SK-N-SH treated with all-trans-retinoic acid at 6 μM for 48 hours (cell line): ENCODE measurements at regions not wholly inside any gene's neighbourhood (a gene's known extent, or its start where the extent isn't known, plus 50 kb on each side); places are given as distances from the start of the nearest gene placed in this dataset.

Experiments
- ATAC-seq: fragments of 200-7000 bp; cut with Tn5 transposase; 3 replicates; pipeline ENCODE4 v1.9.1; 2020; ENCODE audit warnings: mild to moderate bottlenecking, moderate library complexity
- ARNTL ChIP-seq: fragments of 450-650 bp; formaldehyde crosslinking; IDR thresholded peaks from 2 replicates; pipeline ENCODE4 v1.5.0; 2020; ENCODE audit warnings: low read depth, mild to moderate bottlenecking, moderate library complexity, borderline replicate concordance
- BACH2 ChIP-seq: fragments of 250-450 bp; sonication (Bioruptor Pico); IDR thresholded peaks from 2 replicates; pipeline ENCODE4 v1.9.0; 2021; ENCODE audit warnings: mild to moderate bottlenecking, borderline replicate concordance
- CSDC2 ChIP-seq: fragments of 250-450 bp; sonication (Bioruptor Pico); IDR thresholded peaks from 2 replicates; pipeline ENCODE4 v1.5.0; 2020; ENCODE audit warnings: mild to moderate bottlenecking, moderate library complexity
- CSRNP3 ChIP-seq: fragments of 250-450 bp; sonication (Bioruptor Pico); IDR thresholded peaks from 2 replicates; pipeline ENCODE4 v1.5.1; 2021; ENCODE audit warnings: mild to moderate bottlenecking, moderate library complexity
- ESRRG ChIP-seq: fragments of 250-450 bp; sonication (Bioruptor Pico); IDR thresholded peaks from 2 replicates; pipeline ENCODE4 v1.6.1; 2021; ENCODE audit warnings: mild to moderate bottlenecking
- GLIS3 ChIP-seq: fragments of 250-450 bp; sonication (Bioruptor Pico); IDR thresholded peaks from 2 replicates; pipeline ENCODE4 v1.5.0; 2020; ENCODE audit warnings: mild to moderate bottlenecking, moderate library complexity
- ISL1 ChIP-seq: fragments of 250-450 bp; sonication (Bioruptor Pico); IDR thresholded peaks from 2 replicates; pipeline ENCODE4 v2.1.2; 2022; ENCODE audit warnings: mild to moderate bottlenecking, moderate library complexity
- OSR1 ChIP-seq: fragments of 250-450 bp; sonication (Bioruptor Pico); IDR thresholded peaks from 2 replicates; pipeline ENCODE4 v1.8.0; 2022; ENCODE audit warnings: moderate library complexity, mild to moderate bottlenecking, inconsistent platforms
- PPARA ChIP-seq: fragments of 250-450 bp; sonication (Bioruptor Pico); IDR thresholded peaks from 2 replicates; pipeline ENCODE4 v1.5.0; 2020; ENCODE audit warnings: mild to moderate bottlenecking, borderline replicate concordance
- RARB ChIP-seq: fragments of 250-450 bp; sonication (Bioruptor Pico); IDR thresholded peaks from 2 replicates; pipeline ENCODE4 v1.8.0; 2021; ENCODE audit warnings: mild to moderate bottlenecking, moderate library complexity
- SNAI2 ChIP-seq: fragments of 250-450 bp; sonication (Bioruptor Pico); IDR thresholded peaks from 2 replicates; pipeline ENCODE4 v1.5.0; 2020; ENCODE audit warnings: mild to moderate bottlenecking, moderate library complexity
- TCF4 ChIP-seq: fragments of 250-450 bp; sonication (Bioruptor Pico); IDR thresholded peaks from 2 replicates; pipeline ENCODE4 v1.8.0; 2021; ENCODE audit warnings: mild to moderate bottlenecking, moderate library complexity, borderline replicate concordance
- TOX ChIP-seq: fragments of 250-450 bp; sonication (Bioruptor Pico); IDR thresholded peaks from 2 replicates; pipeline ENCODE4 v1.8.0; 2021; ENCODE audit warnings: mild to moderate bottlenecking, moderate library complexity, borderline replicate concordance
- TSHZ2 ChIP-seq: fragments of 250-450 bp; sonication (Bioruptor Pico); IDR thresholded peaks from 2 replicates; pipeline ENCODE4 v1.5.0; 2020; ENCODE audit warnings: mild to moderate bottlenecking, moderate library complexity
- ZC3H10 ChIP-seq: fragments of 250-450 bp; sonication (Bioruptor Pico); IDR thresholded peaks from 2 replicates; pipeline ENCODE4 v1.5.1; 2021; ENCODE audit warnings: mild to moderate bottlenecking, moderate library complexity
- ZFP3 ChIP-seq: fragments of 250-450 bp; sonication (Bioruptor Pico); IDR thresholded peaks from 2 replicates; pipeline ENCODE4 v1.5.0; 2020; ENCODE audit warnings: mild to moderate bottlenecking, moderate library complexity
- ZFP30 ChIP-seq: fragments of 450-650 bp; formaldehyde crosslinking; IDR thresholded peaks from 2 replicates; pipeline ENCODE4 v1.5.0; 2022; ENCODE audit warnings: mild to moderate bottlenecking, moderate library complexity
- ZNF565 ChIP-seq: fragments of 450-650 bp; formaldehyde crosslinking; conservative IDR thresholded peaks from 2 replicates; pipeline ENCODE4 v1.5.0; 2020; ENCODE audit warnings: low read depth, mild to moderate bottlenecking, moderate library complexity
- ZNF70 ChIP-seq: fragments of 450-650 bp; formaldehyde crosslinking; IDR thresholded peaks from 2 replicates; pipeline ENCODE4 v1.5.0; 2020; ENCODE audit warnings: mild to moderate bottlenecking, moderate library complexity
- ZNF8 ChIP-seq: fragments of 450-650 bp; formaldehyde crosslinking; IDR thresholded peaks from 2 replicates; pipeline ENCODE4 v1.5.0; 2020; ENCODE audit warnings: mild to moderate bottlenecking, moderate library complexity
- TF ChIP-seq, protein P1 (sequence below): fragments of 250-450 bp; sonication (Bioruptor Pico); IDR thresholded peaks from 2 replicates; pipeline ENCODE4 v1.5.1; 2020; ENCODE audit warnings: low read depth, mild to moderate bottlenecking, moderate library complexity
- TF ChIP-seq, protein P2 (sequence below): fragments of 250-450 bp; sonication (Bioruptor Pico); IDR thresholded peaks from 2 replicates; pipeline ENCODE4 v1.8.0; 2021; ENCODE audit warnings: low read depth, mild to moderate bottlenecking, moderate library complexity, borderline replicate concordance

DNA sequence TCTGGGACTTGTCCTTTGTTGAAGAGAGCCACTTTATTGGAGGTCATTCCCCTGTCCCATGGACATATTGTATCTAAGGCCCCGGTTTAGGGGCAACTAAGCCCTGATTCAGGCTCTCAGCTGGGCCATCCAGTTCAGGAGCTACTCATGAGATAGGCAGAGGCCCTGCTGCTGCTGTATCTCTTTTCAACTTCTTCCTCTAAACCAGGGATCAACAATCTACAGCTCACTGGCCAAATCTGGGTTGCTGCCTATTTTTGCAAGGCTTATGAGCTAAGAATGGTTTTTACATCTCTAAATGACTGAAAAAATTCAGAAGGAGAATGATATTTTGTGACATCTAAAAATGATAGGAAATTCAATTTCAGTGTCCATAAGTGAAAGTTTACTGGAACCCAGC lies 166.8 kb upstream of the GLI3 start (continued):
- TF ChIP-seq, protein P1, sequence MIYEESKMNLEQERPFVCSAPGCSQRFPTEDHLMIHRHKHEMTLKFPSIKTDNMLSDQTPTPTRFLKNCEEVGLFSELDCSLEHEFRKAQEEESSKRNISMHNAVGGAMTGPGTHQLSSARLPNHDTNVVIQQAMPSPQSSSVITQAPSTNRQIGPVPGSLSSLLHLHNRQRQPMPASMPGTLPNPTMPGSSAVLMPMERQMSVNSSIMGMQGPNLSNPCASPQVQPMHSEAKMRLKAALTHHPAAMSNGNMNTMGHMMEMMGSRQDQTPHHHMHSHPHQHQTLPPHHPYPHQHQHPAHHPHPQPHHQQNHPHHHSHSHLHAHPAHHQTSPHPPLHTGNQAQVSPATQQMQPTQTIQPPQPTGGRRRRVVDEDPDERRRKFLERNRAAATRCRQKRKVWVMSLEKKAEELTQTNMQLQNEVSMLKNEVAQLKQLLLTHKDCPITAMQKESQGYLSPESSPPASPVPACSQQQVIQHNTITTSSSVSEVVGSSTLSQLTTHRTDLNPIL: no peak
- TF ChIP-seq CSRNP3 (CRISPR knock-in tag) (no peak), SNAI2 (CRISPR knock-in tag) (no peak)
- TF ChIP-seq, all 23 proteins: peak for 0

GRCh38 chr7:42400961-42401360 lies 164.0 kb upstream of the GLI3 start:
- TF ChIP-seq ESRRG (CRISPR knock-in tag): no peak
- no peak for TF ChIP-seq CSRNP3 (CRISPR knock-in tag)
- no peak for TF ChIP-seq ZC3H10 (CRISPR knock-in tag)
- TF ChIP-seq, protein P2, sequence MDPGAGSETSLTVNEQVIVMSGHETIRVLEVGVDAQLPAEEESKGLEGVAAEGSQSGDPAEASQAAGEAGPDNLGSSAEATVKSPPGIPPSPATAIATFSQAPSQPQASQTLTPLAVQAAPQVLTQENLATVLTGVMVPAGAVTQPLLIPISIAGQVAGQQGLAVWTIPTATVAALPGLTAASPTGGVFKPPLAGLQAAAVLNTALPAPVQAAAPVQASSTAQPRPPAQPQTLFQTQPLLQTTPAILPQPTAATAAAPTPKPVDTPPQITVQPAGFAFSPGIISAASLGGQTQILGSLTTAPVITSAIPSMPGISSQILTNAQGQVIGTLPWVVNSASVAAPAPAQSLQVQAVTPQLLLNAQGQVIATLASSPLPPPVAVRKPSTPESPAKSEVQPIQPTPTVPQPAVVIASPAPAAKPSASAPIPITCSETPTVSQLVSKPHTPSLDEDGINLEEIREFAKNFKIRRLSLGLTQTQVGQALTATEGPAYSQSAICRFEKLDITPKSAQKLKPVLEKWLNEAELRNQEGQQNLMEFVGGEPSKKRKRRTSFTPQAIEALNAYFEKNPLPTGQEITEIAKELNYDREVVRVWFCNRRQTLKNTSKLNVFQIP (CRISPR knock-in tag): no peak
- no peak for TF ChIP-seq TCF4 (CRISPR knock-in tag)
- TF ChIP-seq CSDC2 (CRISPR knock-in tag): no peak
- no peak for TF ChIP-seq ZFP30
- no peak for ATAC-seq

DNA sequence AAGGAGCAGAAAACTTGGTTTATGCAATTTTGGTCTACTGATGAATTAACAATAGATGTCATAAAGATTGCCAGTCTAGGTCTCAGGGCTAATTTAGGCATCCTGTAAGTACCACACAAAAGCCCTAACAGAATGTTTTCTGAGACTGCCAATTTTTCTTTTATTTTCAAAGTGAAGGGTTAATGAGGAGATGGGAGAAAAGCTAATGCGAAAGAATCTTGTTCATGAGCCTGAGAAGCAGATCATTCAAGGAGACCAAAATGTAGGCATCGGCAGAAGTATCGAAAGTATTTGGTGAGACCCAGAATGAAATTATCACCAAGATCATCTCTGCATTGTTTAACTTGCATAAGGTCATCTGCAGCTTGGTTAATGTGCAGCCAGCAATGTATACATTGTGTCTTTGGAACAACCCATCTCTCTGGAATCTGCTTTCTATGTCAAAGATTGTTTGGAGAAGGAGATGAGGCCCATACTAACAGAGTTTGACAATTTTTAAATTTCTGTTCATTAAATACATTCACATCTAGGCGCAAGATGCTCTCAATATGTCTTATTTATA lies 163.3 kb upstream of the GLI3 start:
- TF ChIP-seq ZNF8 (CRISPR knock-in tag): no peak
- TF ChIP-seq RARB (CRISPR knock-in tag): no peak
- no peak for TF ChIP-seq GLIS3 (CRISPR knock-in tag)
- no peak for TF ChIP-seq PPARA (CRISPR knock-in tag)
- no peak for TF ChIP-seq OSR1 (CRISPR knock-in tag)
- no peak for TF ChIP-seq ZFP3 (CRISPR knock-in tag)
- TF ChIP-seq BACH2 (CRISPR knock-in tag): no peak
- TF ChIP-seq CSDC2 (CRISPR knock-in tag): no peak
- TF ChIP-seq TSHZ2 (CRISPR knock-in tag): no peak
- ATAC-seq: no peak

GRCh38 chr7:42395607-42396006 lies 158.6 kb upstream of the GLI3 start:
- ATAC-seq: no peak
- no peak for TF ChIP-seq ZFP30
- no peak for TF ChIP-seq OSR1 (CRISPR knock-in tag)
- TF ChIP-seq ZNF70: no peak
- no peak for TF ChIP-seq SNAI2 (CRISPR knock-in tag)
- TF ChIP-seq CSDC2 (CRISPR knock-in tag): no peak
- no peak for TF ChIP-seq TOX
- no peak for TF ChIP-seq ZC3H10 (CRISPR knock-in tag)
- TF ChIP-seq BACH2 (CRISPR knock-in tag): no peak
- TF ChIP-seq, protein P2 (CRISPR knock-in tag): no peak
- TF ChIP-seq TCF4 (CRISPR knock-in tag): no peak
- no peak for TF ChIP-seq ESRRG (CRISPR knock-in tag)
- no peak for TF ChIP-seq RARB (CRISPR knock-in tag)
- TF ChIP-seq ZNF565: no peak
- no peak for TF ChIP-seq ISL1 (CRISPR knock-in tag)
- no peak for TF ChIP-seq ZFP3 (CRISPR knock-in tag)
- TF ChIP-seq ARNTL: no peak
